Mesenchymal stem cell (in vitro differentiated cells and primary cell): ENCODE measurements at regions not wholly inside any gene's neighbourhood (a gene's known extent, or its start where the extent isn't known, plus 50 kb on each side); places are given as distances from the start of the nearest gene placed in this dataset.

Experiments used
- DNase-seq: peaks from one replicate; pipeline ENCODE4 v3.0.0-alpha.2; 2013
- H2AFZ ChIP-seq: one replicate; pipeline ENCODE4 v1.6.1; 2013; ENCODE audit warnings: low read depth, mild to moderate bottlenecking, control low read depth, inconsistent platforms, low read length, moderate library complexity
- H2AK5ac ChIP-seq: 2 replicates; pipeline ENCODE4 v1.6.1; 2013; ENCODE audit warnings: low read length, moderate library complexity, mild to moderate bottlenecking, inconsistent platforms; ENCODE audit not compliant: severe bottlenecking
- H2BK120ac ChIP-seq: one replicate; pipeline ENCODE4 v1.6.1; 2013; ENCODE audit warnings: low read depth, mild to moderate bottlenecking, inconsistent platforms, low read length, moderate library complexity
- H2BK12ac ChIP-seq, 2 experiments: one replicate each; pipeline ENCODE4 v1.6.1; 2013; ENCODE audit warnings: inconsistent platforms in 2 of 2, low read length in 2 of 2, mild to moderate bottlenecking in 2 of 2, moderate library complexity in 2 of 2, control low read depth in 1 of 2
- H2BK15ac ChIP-seq: one replicate; pipeline ENCODE4 v1.6.1; 2013; ENCODE audit warnings: mild to moderate bottlenecking, low read depth, inconsistent platforms; ENCODE audit not compliant: poor library complexity, severe bottlenecking
- H2BK5ac ChIP-seq: 2 replicates; pipeline ENCODE4 v1.6.1; 2013; ENCODE audit warnings: low read depth, mild to moderate bottlenecking, low read length, control low read depth, inconsistent platforms; ENCODE audit not compliant: poor library complexity, severe bottlenecking
- H3K14ac ChIP-seq, 2 experiments: one replicate each; pipeline ENCODE4 v1.6.1; 2013; ENCODE audit warnings: inconsistent platforms in 2 of 2, low read length in 2 of 2, control low read depth in 1 of 2, mild to moderate bottlenecking in 1 of 2, moderate library complexity in 1 of 2
- H3K18ac ChIP-seq, 2 experiments: one replicate each; pipeline ENCODE4 v1.6.1; 2013; ENCODE audit warnings: inconsistent platforms in 2 of 2, low read length in 2 of 2, control low read depth in 1 of 2, low read depth in 1 of 2, mild to moderate bottlenecking in 1 of 2
- H3K23ac ChIP-seq, 2 experiments: one replicate each; pipeline ENCODE4 v1.6.1; 2013; ENCODE audit warnings: inconsistent platforms in 2 of 2, low read length in 2 of 2, mild to moderate bottlenecking in 2 of 2, moderate library complexity in 2 of 2, control low read depth in 1 of 2
- H3K27ac ChIP-seq: 2 replicates; pipeline ENCODE4 v1.5.1; 2013; ENCODE audit warnings: mild to moderate bottlenecking, moderate library complexity, low read length, control low read depth, inconsistent platforms; ENCODE audit not compliant: poor library complexity, severe bottlenecking
- H3K27me3 ChIP-seq, 2 experiments: 2 replicates each; pipeline versions ENCODE4 v1.6.1 to v1.7.0; 2013; ENCODE audit warnings: low read length in 2 of 2, mild to moderate bottlenecking in 2 of 2, moderate library complexity in 2 of 2, control low read depth in 1 of 2, inconsistent platforms in 1 of 2; ENCODE audit not compliant: control insufficient read depth in 1 of 2, insufficient read depth in 1 of 2
- H3K36me3 ChIP-seq, 2 experiments: 2 replicates each; pipeline versions ENCODE4 v1.6.1 to v1.7.0; 2013; ENCODE audit warnings: low read length in 2 of 2, control low read depth in 1 of 2, inconsistent platforms in 1 of 2, low read depth in 1 of 2, mild to moderate bottlenecking in 1 of 2; ENCODE audit not compliant: insufficient read depth in 2 of 2, control insufficient read depth in 1 of 2
- H3K4ac ChIP-seq, 2 experiments: one replicate each; pipeline ENCODE4 v1.6.1; 2013; ENCODE audit warnings: inconsistent platforms in 2 of 2, low read length in 2 of 2, mild to moderate bottlenecking in 2 of 2, moderate library complexity in 2 of 2, control low read depth in 1 of 2, low read depth in 1 of 2
- H3K4me1 ChIP-seq: 2 replicates; pipeline ENCODE4 v1.6.1; 2013; ENCODE audit warnings: low read depth, low read length, control low read depth; ENCODE audit not compliant: control insufficient read depth, insufficient read depth
- H3K4me2 ChIP-seq: 2 replicates; pipeline ENCODE4 v1.6.1; 2013; ENCODE audit warnings: low read length, mild to moderate bottlenecking, inconsistent platforms; ENCODE audit not compliant: poor library complexity, severe bottlenecking
- H3K4me3 ChIP-seq, 2 experiments: 2 replicates each; pipeline versions ENCODE4 v1.5.1 to v1.7.0; 2013; ENCODE audit warnings: low read length in 2 of 2, mild to moderate bottlenecking in 2 of 2, control low read depth in 1 of 2, low read depth in 1 of 2; ENCODE audit not compliant: insufficient read depth in 1 of 2
- H3K79me1 ChIP-seq: replicated peaks from 2 replicates; pipeline ENCODE4 v1.6.1; 2013; ENCODE audit warnings: mild to moderate bottlenecking, control low read depth, low read length, inconsistent platforms; ENCODE audit not compliant: poor library complexity, severe bottlenecking
- H3K9ac ChIP-seq: 2 replicates; pipeline ENCODE4 v1.7.0; 2013; ENCODE audit warnings: mild to moderate bottlenecking, low read length, moderate library complexity
- H3K9me3 ChIP-seq: 2 replicates; pipeline ENCODE4 v1.7.0; 2013; ENCODE audit warnings: mild to moderate bottlenecking, low read length; ENCODE audit not compliant: control insufficient read depth
- H4K8ac ChIP-seq: one replicate; pipeline ENCODE4 v1.6.1; 2013; ENCODE audit warnings: inconsistent platforms, mild to moderate bottlenecking, low read length, moderate library complexity
- H4K91ac ChIP-seq: one replicate; pipeline ENCODE4 v1.6.1; 2013; ENCODE audit warnings: mild to moderate bottlenecking, low read length, inconsistent platforms
- WGBS: methylation state at CpG from one replicate; pipeline ENCODE4 v1.1.7; 2013; ENCODE audit warnings: mixed read lengths; 5-methylcytosine and 5-hydroxymethylcytosine counted together

DNA sequence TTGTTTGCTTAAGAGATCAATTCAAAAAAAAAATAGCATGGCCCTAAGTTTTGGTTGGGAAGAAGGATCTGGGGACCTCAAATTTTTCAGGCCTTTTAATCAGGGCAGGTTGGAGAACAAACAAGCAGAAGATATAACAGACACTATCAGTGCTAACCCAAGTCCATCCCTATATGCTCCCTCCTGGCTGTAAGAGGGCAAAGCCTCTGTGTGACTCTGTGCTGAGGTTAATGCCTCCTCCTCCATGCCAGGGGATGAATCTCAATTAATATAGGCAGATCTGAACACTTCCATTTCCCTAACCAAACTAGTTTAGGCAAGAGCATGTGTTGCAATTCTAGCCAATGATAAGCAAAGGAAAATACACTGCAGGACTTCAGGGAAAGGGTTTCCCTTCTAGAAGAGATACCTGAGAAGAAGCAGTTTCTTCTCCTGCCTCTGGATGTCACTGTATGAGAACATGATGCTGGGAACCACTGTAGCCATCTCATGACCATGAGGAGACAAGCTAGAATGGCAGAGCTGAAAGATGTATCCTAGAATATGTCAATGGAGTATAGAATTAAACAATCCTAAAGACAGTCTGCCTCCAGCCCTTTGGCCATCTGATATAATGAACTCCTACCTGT is 76.0 kb downstream of the CHD9NB start:
- H4K91ac ChIP-seq, result no peak overlapping the region
- H3K4me3 ChIP-seq, result no peak overlapping the region
- H2AFZ ChIP-seq, result no peak overlapping the region
- H2AK5ac ChIP-seq, result no peak overlapping the region
- peaks cover 3% of the 10 kb centered on the region for H3K9me3 ChIP-seq
- H3K4me2 ChIP-seq, result no peak overlapping the region
- H3K14ac ChIP-seq, result no peak overlapping the region
- H3K36me3 ChIP-seq, result no peaks in the 10 kb centered on the region
- no peak overlapping the region for H2BK15ac ChIP-seq
- no peak overlapping the region for H3K4ac ChIP-seq
- H3K23ac ChIP-seq, result no peak overlapping the region
- no peak overlapping the region for H4K8ac ChIP-seq
- peak; percentile 6 for DNase-seq
- no peak overlapping the region for H2BK12ac ChIP-seq
- no peak overlapping the region for H2BK120ac ChIP-seq
- H3K9ac ChIP-seq, result no peak overlapping the region
- H3K79me1 ChIP-seq, result no peaks in the 10 kb centered on the region
- H2BK5ac ChIP-seq, result no peak overlapping the region
- no peak overlapping the region for H3K18ac ChIP-seq
- H3K27ac ChIP-seq, result no peak overlapping the region
- no peaks in the 10 kb centered on the region for H3K4me1 ChIP-seq
- H3K27me3 ChIP-seq, result no peaks in the 10 kb centered on the region

- H3K9ac ChIP-seq, result no peak overlapping the region
- H3K4ac ChIP-seq, result no peak overlapping the region
These were observed 85.0 kb downstream of the CHD9NB start for GRCh38 chr16:52967744-52968143.

DNA sequence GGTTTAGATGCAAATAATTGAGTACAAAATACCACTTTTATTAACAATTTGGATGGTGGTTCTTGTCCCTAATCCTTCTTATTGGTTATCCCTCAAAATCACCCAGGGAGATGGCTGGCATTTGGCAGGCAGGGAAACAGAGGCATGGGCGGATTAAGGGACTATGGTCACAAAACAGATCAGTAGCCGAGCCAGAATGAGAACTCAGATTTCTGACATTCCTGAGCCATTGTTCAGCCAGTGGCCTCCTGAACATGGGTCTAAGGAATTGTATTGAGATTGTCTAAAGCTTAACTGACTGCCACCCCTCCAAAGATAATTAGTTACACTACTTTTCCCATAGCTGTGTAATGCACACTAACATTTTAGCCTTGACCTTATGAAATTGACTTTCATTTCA is 88.4 kb downstream of the CHD9NB start:
- no peak for DNase-seq
- Histone ChIP-seq H3K79me1 (no peaks in the 10 kb centered on the region), H3K18ac (no peak overlapping the region), H2AK5ac (no peak overlapping the region), H2BK12ac (no peak overlapping the region), H3K4me2 (no peak overlapping the region), H3K9ac (no peak overlapping the region), H3K4me3 (no peak overlapping the region), H3K4me1 (no peaks in the 10 kb centered on the region), H2BK5ac (no peak overlapping the region), H3K14ac (no peak overlapping the region), H2AFZ (no peak overlapping the region), H2BK120ac (no peak overlapping the region), H2BK15ac (no peak overlapping the region), H3K27ac (no peak overlapping the region), H3K23ac (no peak overlapping the region), H3K4ac (no peak overlapping the region), H3K9me3 (no peaks in the 10 kb centered on the region), H3K36me3 (no peaks in the 10 kb centered on the region), H4K8ac (no peak overlapping the region), H3K27me3 (no peaks in the 10 kb centered on the region), H4K91ac (no peak overlapping the region)
- WGBS, result 65% methylated on average over 2 of the region's 2 CpGs

More at GRCh38 chr16:52967744-52968143, 85.0 kb downstream of the CHD9NB start:
- no peak overlapping the region for H4K8ac ChIP-seq
- H3K4me1 ChIP-seq, result no peaks in the 10 kb centered on the region
- H4K91ac ChIP-seq, result no peak overlapping the region
- no peak overlapping the region for H3K23ac ChIP-seq
- H3K18ac ChIP-seq, result no peak overlapping the region
- no peak overlapping the region for H2BK120ac ChIP-seq
- H3K9me3 ChIP-seq, result peaks cover 3% of the 10 kb centered on the region
- H3K27ac ChIP-seq, result no peak overlapping the region
- no peak overlapping the region for H2AFZ ChIP-seq
- H3K36me3 ChIP-seq, result no peaks in the 10 kb centered on the region
- no peak for DNase-seq
- no peaks in the 10 kb centered on the region for H3K79me1 ChIP-seq
- no peak overlapping the region for H2AK5ac ChIP-seq
- no peaks in the 10 kb centered on the region for H3K27me3 ChIP-seq
- H3K14ac ChIP-seq, result no peak overlapping the region
- no peak overlapping the region for H3K4me3 ChIP-seq
- H2BK15ac ChIP-seq, result no peak overlapping the region
- no peak overlapping the region for H2BK12ac ChIP-seq
- H2BK5ac ChIP-seq, result no peak overlapping the region
- H3K4me2 ChIP-seq, result no peak overlapping the region

DNA sequence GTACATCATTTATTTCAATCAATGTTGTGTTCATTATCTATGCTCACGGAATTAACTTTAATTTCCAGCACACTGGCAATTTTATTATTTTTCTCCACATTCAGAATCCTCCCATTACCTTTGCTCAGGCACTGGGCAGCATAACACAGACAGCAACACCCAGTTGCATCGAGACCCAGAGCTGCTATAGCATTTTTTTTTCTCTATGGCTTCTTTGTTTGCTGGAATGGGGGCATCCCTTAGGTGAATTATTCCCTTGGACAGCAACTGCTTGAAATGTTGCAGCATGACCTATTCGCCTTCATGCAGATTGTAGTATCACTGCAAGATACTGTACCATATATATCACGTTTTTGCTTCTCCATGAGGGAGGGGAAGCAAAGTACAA is 88.8 kb downstream of the CHD9NB start:
- no peak overlapping the region for H3K4ac ChIP-seq
- no peak overlapping the region for H3K4me2 ChIP-seq
- H3K79me1 ChIP-seq, result no peaks in the 10 kb centered on the region
- WGBS, result 51% methylated on average over 2 of the region's 4 CpGs
- no peak overlapping the region for H3K4me3 ChIP-seq
- H3K23ac ChIP-seq, result no peak overlapping the region
- no peak overlapping the region for H2BK120ac ChIP-seq
- no peak overlapping the region for H4K8ac ChIP-seq
- no peak for DNase-seq
- H3K9ac ChIP-seq, result no peak overlapping the region
- H3K4me1 ChIP-seq, result no peaks in the 10 kb centered on the region
- H3K36me3 ChIP-seq, result no peaks in the 10 kb centered on the region
- no peak overlapping the region for H3K18ac ChIP-seq
- no peak overlapping the region for H2AK5ac ChIP-seq
- no peak overlapping the region for H3K27ac ChIP-seq
- no peaks in the 10 kb centered on the region for H3K27me3 ChIP-seq
- H2AFZ ChIP-seq, result no peak overlapping the region
- no peak overlapping the region for H2BK5ac ChIP-seq
- H3K14ac ChIP-seq, result no peak overlapping the region
- no peak overlapping the region for H2BK12ac ChIP-seq
- no peaks in the 10 kb centered on the region for H3K9me3 ChIP-seq
- no peak overlapping the region for H4K91ac ChIP-seq
- no peak overlapping the region for H2BK15ac ChIP-seq
